Stimulated activated CD4-positive, alpha-beta T cell treated with anti-CD3 and anti-CD28 coated beads, TNF-alpha, amount 100 ng/mL, for 24 hours (primary cell): ENCODE measurements at regions not wholly inside any gene's neighbourhood (a gene's known extent, or its start where the extent isn't known, plus 50 kb on each side); places are given as distances from the start of the nearest gene placed in this dataset.
"Not testable (repeated sequence)": the region's sequence is repeated elsewhere in the genome, so short reads cannot be mapped to it uniquely, and the experiment has no call there.

Source experiments
- DNase-seq, 3 experiments: peaks; one replicate each; pipeline ENCODE4 v3.0.0-alpha.2; 2020; ENCODE audit warnings: low read depth in 3 of 3

DNA sequence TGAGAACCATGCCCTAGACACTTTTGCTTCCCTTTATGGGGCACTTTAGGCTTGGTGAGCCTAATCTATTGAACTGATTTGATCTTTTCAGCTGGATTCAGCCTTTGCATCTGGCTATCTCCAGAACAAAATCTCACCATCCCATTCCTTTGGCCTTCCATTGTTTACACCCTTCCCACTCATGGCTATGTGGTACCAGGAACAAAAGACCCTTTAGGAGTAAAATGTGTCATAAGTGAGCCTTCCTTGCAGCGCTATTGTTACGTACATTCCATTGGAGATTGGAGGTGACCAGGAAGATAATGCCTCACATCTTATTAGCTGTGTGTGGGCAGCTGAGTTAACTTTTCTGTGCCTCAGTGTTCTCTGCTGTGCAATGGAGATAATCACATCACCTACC, 188.4 kb downstream of the SATB1 start:
- DNase-seq = no peak

DNA sequence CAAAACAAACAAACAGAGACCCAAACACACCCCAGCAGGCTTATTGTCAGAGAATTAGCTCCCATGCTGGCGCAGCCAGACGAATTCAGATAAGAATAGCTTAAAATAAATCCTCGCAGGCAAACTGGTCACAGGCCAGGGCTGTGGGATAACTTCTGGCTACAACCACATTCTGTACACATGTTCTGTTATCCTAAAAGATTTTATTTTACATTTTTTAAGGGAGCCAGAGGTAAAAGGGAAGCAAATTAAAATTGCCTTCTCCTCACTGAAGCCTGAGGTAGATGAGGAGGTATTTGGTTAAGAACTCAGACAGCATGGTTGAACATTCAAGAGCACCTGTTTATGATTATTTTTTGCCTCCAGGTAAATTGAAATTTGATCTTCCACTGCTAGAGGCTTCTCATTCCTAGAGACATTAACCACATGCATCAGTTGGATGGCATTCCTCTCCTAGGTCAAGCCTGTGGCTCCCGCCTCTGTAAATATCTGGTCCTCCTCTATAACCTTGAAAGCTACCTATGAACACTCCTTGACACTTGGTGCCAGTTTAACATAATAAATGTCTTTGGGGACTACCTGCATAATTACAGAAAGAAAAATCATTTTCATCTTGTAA, 190.3 kb downstream of the SATB1 start:
- DNase-seq = no peak

DNA sequence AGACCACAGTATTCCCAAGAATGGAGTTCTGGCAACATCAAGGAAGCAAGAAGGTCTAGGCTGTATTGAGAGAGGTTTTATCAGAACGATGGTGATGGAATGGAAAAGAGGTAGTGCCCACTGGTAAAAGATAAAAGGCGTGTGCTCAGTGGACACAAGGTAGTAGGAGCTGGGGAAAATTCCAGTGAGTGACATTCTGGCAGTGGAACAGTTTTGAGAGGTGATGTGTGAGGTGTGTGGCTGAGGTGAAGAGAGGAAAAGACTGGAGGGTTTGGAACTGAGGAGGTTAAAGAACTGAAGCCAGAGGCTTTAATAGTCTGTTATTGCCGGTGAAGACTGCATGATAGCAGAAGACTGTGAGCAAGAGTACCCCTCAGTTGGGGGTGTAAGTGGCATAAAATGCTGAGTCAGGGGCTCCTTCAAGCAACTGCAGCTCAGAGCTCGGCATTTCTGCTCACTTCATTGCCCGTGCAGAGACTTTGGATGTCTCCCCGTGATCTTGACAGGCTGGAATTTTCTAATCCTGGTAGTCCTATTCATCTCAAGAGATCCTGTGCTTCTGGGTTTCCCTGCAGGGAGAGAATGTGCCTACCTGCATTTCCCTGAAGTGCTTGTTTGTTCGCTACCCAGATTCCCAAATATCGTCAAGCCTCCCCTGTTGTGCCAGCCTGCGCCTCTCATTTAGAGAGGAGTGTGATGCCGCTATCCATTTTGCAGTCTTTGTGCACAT, 191.0 kb downstream of the SATB1 start:
- DNase-seq = no peak

DNA sequence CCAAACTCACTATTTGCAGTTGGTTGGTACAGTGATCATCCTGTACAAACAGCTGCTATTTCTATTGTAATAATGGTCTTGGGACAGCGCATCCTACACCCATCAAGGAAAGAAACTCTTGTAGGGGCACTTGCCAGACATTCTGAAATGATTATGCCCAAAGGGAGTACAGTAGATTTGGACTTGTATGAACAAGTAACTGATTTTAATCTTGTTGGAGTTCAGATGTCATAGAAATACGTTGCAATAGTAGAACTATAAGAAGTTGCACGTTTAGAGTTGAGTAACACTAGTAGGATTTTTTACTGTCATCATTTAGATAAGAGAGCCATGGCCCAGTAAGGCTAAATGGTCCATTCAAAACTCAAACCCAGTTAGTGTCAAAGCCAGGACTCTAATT, 192.8 kb downstream of the SATB1 start:
- DNase-seq = no peak

GRCh38 chr3:18228060-18228459, 197.1 kb downstream of the SATB1 start:
- DNase-seq = no peak

GRCh38 chr3:18225709-18226108, 199.4 kb downstream of the SATB1 start:
- no peak for DNase-seq

- DNase-seq = no peak
These were observed 200.7 kb downstream of the SATB1 start for GRCh38 chr3:18224426-18224825.

- no peak for DNase-seq
These were observed 201.2 kb downstream of the SATB1 start for GRCh38 chr3:18223974-18224373.

- DNase-seq = no peak
These were observed 201.6 kb downstream of the SATB1 start for GRCh38 chr3:18223571-18223970.

DNA sequence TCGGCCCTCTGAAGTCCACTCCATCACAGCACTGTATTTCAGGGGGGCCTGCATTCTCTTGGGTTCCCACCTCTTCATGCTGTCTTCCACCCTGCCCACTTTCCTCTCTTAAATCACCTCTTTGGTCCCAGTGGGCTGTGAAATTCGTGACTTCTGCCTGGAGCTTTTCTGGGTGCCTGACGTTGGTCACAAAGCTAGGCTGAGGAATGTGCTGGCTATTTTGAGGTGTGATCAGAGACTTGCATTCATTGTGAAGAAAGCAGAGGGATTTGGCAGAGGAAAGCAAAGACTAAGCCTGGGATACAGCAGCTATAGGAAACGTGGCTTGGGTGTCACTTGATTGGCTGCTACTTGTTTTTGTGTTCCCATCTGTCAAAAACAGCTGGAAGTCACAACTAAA, 202.5 kb downstream of the SATB1 start:
- DNase-seq = no peak

DNA sequence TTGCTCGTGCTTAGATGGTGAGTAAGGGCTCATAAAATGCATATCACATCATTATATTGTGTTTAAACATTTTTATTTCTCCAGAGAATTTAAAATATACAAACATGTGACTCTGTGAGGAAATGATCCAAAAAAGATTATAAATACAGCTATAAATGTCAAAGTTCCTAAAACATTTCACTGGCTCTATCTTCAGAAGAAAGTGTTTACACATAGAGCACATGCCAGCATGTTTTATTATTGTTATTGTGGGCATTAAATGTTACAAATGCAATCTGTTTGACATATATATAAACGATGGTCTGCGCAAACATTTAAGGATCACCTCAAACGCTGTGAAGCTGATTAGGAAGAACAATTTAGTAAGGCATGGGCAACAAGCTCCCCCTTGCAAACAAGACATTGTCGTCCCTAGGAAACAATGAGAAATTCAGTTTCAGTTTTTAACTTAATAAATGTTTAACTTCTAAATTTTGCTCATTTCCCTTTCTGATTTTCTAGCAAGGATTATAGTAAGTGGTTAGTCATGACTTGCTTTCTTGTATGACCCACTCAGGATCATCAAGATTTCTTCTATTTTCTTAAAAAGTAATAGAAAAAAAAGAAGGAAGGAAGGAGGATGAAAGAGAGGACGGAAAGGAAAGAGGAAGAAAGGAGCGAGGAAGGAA, 207.5 kb downstream of the SATB1 start:
- DNase-seq = no peak

DNA sequence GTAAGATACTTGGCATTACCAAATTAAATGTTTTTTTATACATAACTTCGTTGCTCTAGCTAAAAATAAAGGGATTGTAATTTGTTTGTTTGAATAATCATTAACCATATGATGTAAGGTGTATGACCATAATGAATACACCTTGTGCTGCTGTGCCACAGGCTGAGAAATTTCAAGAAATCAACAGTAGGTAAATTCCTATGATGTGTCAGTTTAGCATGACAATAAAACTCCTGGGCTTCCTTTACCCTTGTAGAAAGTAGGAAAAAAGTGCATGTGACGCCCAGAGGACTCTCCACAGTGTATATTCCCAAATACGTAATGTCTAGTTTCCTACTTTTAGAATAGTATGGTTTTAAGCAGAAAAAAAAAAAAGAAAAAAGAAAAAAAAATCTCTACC, 208.1 kb downstream of the SATB1 start:
- no peak for DNase-seq

DNA sequence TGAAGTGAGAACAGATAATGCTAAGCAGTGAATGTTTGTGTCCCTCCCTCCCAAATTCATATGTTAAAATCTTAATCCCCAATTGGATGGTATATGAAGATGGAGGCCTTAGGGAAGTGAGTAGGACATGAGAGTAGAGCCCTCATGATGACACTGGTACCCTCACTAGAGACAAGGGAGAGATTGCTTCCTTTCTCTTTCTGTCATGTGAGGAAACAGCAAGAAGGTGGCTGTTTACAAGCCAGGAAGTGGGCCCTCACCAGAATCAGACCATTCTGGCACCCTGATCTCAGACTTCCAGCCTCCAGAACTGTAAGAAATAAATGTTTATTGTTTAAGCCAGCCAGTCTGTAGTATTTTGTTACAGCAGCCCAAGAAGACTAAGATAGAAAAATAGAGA, 209.5 kb downstream of the SATB1 start:
- DNase-seq = no peak

DNA sequence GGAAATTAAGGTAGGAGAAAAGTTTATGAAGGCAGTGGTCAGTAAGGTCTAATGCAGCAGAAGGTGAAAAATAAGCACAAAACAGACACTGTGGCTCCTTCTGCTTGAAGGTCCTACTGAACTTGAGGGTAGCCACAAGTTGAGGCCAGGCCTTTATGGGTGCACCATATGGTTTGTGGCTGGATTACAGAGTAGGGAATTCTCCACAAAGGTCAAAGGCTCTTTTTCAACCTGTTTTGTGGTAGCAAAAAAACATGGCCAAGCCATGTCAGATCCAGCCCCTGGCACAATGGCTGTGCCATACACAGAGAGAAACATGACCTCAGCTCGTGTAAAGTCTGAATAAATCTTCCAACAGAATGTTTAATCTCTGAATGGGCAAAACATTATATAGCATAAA, 214.0 kb downstream of the SATB1 start:
- DNase-seq = no peak

GRCh38 chr3:18208856-18209255, 216.3 kb downstream of the SATB1 start:
- no peak for DNase-seq

DNA sequence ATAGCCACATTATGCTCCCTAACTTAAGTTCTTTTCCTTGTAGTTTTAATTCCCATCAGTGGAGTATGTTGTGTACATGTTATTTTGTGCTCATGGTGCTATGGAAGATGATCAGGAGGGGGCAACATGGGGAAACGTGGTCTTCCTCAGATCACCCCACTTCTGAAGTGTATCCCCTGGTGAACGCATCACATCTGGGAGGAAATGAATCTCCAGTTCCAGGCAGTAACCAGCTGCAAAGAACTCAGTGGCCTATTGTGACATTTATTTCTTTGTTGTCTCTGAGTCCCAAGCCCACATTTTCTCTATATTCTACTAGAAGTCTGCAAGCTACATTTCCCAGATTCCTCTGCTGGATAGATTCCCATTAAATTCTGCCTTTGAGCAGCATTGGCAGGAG, 217.0 kb downstream of the SATB1 start:
- no peak for DNase-seq

DNA sequence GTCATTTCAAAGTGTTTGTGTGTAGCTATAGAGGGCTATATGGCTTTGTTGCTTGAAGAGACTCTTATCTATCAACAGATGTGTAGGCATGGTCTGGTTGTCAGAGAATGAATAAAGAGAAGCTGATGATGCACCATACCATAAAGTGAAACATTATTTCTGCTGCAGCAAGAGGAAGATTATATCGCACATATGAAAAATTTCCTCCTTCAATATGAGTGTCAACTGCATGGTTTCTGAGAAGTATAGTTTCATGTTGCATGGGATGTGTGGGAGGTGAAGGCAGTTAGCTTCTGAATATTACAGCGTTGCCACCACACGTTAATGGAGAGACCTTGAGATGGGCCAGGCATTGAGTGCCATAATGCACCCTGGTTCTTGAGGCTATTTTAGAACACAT, 217.9 kb downstream of the SATB1 start:
- no peak for DNase-seq

DNA sequence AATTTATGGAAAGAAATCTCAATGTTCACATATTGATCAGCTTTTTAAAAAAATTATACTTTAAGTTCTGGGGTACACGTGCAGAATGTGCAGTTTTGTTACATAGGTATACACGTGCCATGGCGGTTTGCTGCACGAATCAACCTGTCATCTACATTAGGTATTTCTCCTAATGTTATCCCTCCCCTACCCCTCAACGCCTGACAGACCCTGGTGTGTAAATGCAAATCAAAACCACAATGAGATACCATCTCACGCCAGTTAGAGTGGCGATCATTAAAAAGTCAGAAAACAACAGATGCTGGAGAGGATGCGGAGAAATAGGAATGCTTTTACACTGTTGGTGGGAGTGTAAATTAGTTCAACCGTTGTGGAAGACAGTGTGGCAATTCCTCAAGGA, 219.4 kb downstream of the SATB1 start:
- DNase-seq = not testable (repeated sequence)

- DNase-seq = no peak
These were observed 223.8 kb downstream of the SATB1 start for GRCh38 chr3:18201315-18201714.

- no peak for DNase-seq
These were observed 225.4 kb downstream of the SATB1 start for GRCh38 chr3:18199757-18200156.

- DNase-seq = no peak
These were observed 229.3 kb downstream of the SATB1 start for GRCh38 chr3:18195836-18196235.

- DNase-seq = no peak
These were observed 230.7 kb downstream of the SATB1 start for GRCh38 chr3:18194431-18194830.

- DNase-seq = no peak
These were observed 234.5 kb downstream of the SATB1 start for GRCh38 chr3:18190646-18191045.
